Suprapubic skin (tissue), 4 donors: ENCODE measurements at regions not wholly inside any gene's neighbourhood (a gene's known extent, or its start where the extent isn't known, plus 50 kb on each side); places are given as distances from the start of the nearest gene placed in this dataset.

ENCODE experiments used
- DNase-seq, 2 donors: peaks; one replicate each; pipeline ENCODE4 v3.0.0-alpha.2; 2019; ENCODE audit warnings: low spot score in 2 of 2
- H3K27ac ChIP-seq: fragments of 200-600 bp; sonication (generic); one replicate; pipeline ENCODE4 v1.5.1; 2019
- H3K27me3 ChIP-seq: fragments of 200-600 bp; sonication (generic); one replicate; pipeline ENCODE4 v1.5.1; 2019
- H3K36me3 ChIP-seq: fragments of 200-600 bp; sonication (generic); one replicate; pipeline ENCODE4 v1.5.1; 2019
- H3K4me1 ChIP-seq: fragments of 200-600 bp; sonication (generic); one replicate; pipeline ENCODE4 v1.5.1; 2019
- H3K4me3 ChIP-seq: fragments of 200-600 bp; sonication (generic); one replicate; pipeline ENCODE4 v1.5.1; 2019; ENCODE audit warnings: mild to moderate bottlenecking
- H3K9me3 ChIP-seq: fragments of 200-600 bp; sonication (generic); one replicate; pipeline ENCODE4 v1.5.1; 2019
- EP300 ChIP-seq: sonication (generic); formaldehyde crosslinking; IDR thresholded peaks from one replicate; pipeline ENCODE4 v1.6.1; 2017; ENCODE audit warnings: antibody characterized with exemption
- POLR2A ChIP-seq, 2 donors: fragments of 450-650 bp; IDR thresholded peaks; one replicate each; pipeline ENCODE4 v1.6.1; 2017; ENCODE audit warnings: antibody characterized with exemption in 2 of 2, mild to moderate bottlenecking in 2 of 2, moderate library complexity in 2 of 2
- POLR2AphosphoS5 ChIP-seq, 3 donors: sonication (generic); formaldehyde crosslinking; IDR thresholded peaks; one replicate each; pipeline ENCODE4 v1.6.1; 2017; ENCODE audit warnings: antibody characterized with exemption in 3 of 3
- WGBS: methylation state at CpG from one replicate; pipeline ENCODE4 v1.1.5; 2018; 5-methylcytosine and 5-hydroxymethylcytosine counted together
- TF ChIP-seq, protein P1 (sequence below), 2 donors: fragments of 200-600 bp in 1 of 2; fragments of 450-650 bp in 1 of 2; sonication (generic) in 1 of 2; IDR thresholded peaks; one replicate each; pipeline ENCODE4 v1.5.1; 2016 to 2019; ENCODE audit warnings: antibody characterized with exemption in 2 of 2, mild to moderate bottlenecking in 1 of 2, moderate library complexity in 1 of 2

DNA sequence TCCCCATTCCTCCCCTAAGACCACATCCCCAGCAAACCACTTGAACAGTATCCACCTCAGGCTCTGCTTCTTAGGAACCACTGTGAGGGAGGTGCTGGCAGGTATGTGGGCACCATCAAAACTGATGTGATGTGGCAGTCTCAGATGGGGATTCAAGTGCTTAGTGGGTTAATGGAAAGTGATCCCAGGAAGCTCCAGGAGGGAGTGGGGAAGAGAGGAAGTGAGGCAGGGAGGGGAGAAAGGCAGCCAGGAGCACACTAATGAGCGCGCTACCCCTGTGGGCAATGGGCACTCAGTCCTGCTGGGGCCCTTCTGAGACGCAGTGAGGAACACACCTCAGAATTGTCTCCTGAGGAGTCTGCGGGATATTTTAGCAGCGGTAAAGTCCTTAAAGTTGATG, 263.1 kb upstream of the MOCS1 start:
- Histone ChIP-seq H3K27me3 (peaks cover 3% of the 10 kb centered on the region), H3K9me3 (peaks cover 4% of the 10 kb centered on the region), H3K4me3 (no peak overlapping the region), H3K27ac (no peak overlapping the region), H3K36me3 (no peaks in the 10 kb centered on the region), H3K4me1 (no peaks in the 10 kb centered on the region)
- no peak for DNase-seq
- TF ChIP-seq POLR2AphosphoS5 (IDR thresholded peaks at IDR 0.05) (no peak), EP300 (no peak), POLR2A (IDR thresholded peaks at IDR 0.05) (no peak)
- TF ChIP-seq, protein P1, sequence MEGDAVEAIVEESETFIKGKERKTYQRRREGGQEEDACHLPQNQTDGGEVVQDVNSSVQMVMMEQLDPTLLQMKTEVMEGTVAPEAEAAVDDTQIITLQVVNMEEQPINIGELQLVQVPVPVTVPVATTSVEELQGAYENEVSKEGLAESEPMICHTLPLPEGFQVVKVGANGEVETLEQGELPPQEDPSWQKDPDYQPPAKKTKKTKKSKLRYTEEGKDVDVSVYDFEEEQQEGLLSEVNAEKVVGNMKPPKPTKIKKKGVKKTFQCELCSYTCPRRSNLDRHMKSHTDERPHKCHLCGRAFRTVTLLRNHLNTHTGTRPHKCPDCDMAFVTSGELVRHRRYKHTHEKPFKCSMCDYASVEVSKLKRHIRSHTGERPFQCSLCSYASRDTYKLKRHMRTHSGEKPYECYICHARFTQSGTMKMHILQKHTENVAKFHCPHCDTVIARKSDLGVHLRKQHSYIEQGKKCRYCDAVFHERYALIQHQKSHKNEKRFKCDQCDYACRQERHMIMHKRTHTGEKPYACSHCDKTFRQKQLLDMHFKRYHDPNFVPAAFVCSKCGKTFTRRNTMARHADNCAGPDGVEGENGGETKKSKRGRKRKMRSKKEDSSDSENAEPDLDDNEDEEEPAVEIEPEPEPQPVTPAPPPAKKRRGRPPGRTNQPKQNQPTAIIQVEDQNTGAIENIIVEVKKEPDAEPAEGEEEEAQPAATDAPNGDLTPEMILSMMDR (IDR thresholded peaks at IDR 0.05) = no peak
- WGBS = 91% methylated on average over 5 of the region's 5 CpGs

DNA sequence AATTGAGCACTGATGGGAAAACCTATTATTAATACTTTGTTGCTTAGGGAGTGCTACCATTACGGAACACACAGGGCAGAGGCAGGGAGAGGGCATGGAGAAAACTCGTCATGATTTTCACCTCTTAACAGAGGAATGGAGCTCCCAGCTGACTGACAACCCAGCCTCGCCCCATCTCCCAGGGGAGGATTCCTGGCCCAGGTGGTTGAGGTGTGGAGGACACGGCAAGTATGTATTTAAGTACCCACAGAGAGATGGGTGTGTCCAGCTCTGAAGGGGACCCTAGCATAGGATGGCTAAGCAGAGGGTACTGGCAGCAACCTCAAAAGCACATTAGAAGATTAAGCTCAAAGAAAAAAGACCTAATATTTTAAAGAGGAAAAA, 261.9 kb upstream of the MOCS1 start:
- 61% methylated on average over 4 of the region's 4 CpGs for WGBS
- no peaks in the 10 kb centered on the region for H3K4me1 ChIP-seq
- H3K36me3 ChIP-seq = no peaks in the 10 kb centered on the region
- H3K4me3 ChIP-seq = no peak overlapping the region
- TF ChIP-seq POLR2AphosphoS5 (IDR thresholded peaks at IDR 0.05) = no peak
- TF ChIP-seq POLR2A (IDR thresholded peaks at IDR 0.05) = no peak
- TF ChIP-seq, protein P1 (IDR thresholded peaks at IDR 0.05) = no peak
- no peak for TF ChIP-seq EP300
- H3K9me3 ChIP-seq = peaks cover 4% of the 10 kb centered on the region
- no peak for DNase-seq
- no peak overlapping the region for H3K27ac ChIP-seq
- H3K27me3 ChIP-seq = peaks cover 3% of the 10 kb centered on the region

GRCh38 chr6:40195428-40196134, 261.3 kb upstream of the MOCS1 start:
- TF ChIP-seq POLR2AphosphoS5 (IDR thresholded peaks at IDR 0.05) = no peak
- TF ChIP-seq POLR2A (IDR thresholded peaks at IDR 0.05) = no peak
- TF ChIP-seq, protein P1 (IDR thresholded peaks at IDR 0.05) = no peak
- TF ChIP-seq EP300 = no peak
- Histone ChIP-seq H3K9me3 (peaks cover 2% of the 10 kb centered on the region), H3K4me1 (no peaks in the 10 kb centered on the region), H3K36me3 (no peaks in the 10 kb centered on the region), H3K27ac (no peak overlapping the region), H3K4me3 (no peak overlapping the region), H3K27me3 (peaks cover 3% of the 10 kb centered on the region)
- no peak for DNase-seq
- WGBS = 92% methylated on average over 11 of the region's 11 CpGs

- H3K4me1 ChIP-seq = no peaks in the 10 kb centered on the region
- 94% methylated on average over 3 of the region's 3 CpGs for WGBS
- TF ChIP-seq, protein P1 (IDR thresholded peaks at IDR 0.05) = no peak
- no peak for TF ChIP-seq EP300
- H3K27me3 ChIP-seq = peaks cover 3% of the 10 kb centered on the region
- no peak overlapping the region for H3K4me3 ChIP-seq
- H3K9me3 ChIP-seq = no peaks in the 10 kb centered on the region
- DNase-seq = no peak
- H3K27ac ChIP-seq = no peak overlapping the region
- no peaks in the 10 kb centered on the region for H3K36me3 ChIP-seq
These were observed 260.3 kb upstream of the MOCS1 start for GRCh38 chr6:40194447-40195170.

DNA sequence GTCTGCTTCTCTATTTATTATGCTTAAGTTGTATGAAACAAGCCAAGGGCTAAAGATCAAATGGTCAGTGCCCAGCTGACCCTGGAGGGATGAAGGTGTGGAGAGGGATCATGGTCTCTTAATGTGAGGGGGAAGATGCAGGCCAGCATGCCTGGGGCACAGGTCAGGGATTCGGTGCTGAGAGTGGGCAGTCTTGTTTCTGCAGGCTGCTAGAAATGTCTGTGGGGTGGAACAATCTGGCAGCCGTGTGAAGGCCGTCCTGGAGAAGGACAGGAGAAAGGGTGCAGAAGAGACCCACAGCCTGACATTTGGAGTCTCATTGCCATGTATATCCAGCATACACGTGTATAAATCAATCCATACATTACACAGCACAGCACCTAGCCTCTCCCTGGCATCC, 258.3 kb upstream of the MOCS1 start:
- Histone ChIP-seq H3K4me3 (no peak overlapping the region), H3K27me3 (peaks cover 3% of the 10 kb centered on the region), H3K36me3 (no peaks in the 10 kb centered on the region), H3K9me3 (no peaks in the 10 kb centered on the region), H3K4me1 (no peaks in the 10 kb centered on the region), H3K27ac (no peak overlapping the region)
- 75% methylated on average over 4 of the region's 4 CpGs for WGBS
- no peak for DNase-seq
- no peak for TF ChIP-seq POLR2A (IDR thresholded peaks at IDR 0.05)
- TF ChIP-seq, protein P1 (IDR thresholded peaks at IDR 0.05) = no peak
